CD4-positive, alpha-beta T cell (primary cell): ENCODE measurements at regions not wholly inside any gene's neighbourhood (a gene's known extent, or its start where the extent isn't known, plus 50 kb on each side); places are given as distances from the start of the nearest gene placed in this dataset.

Source experiments
- ATAC-seq: fragments of 200-7000 bp; cut with Tn5 transposase; one replicate; pipeline ENCODE4 v1.10.0; 2022; ENCODE audit warnings: mild to moderate bottlenecking; ENCODE audit not compliant: poor library complexity
- CTCF ChIA-PET: fragments of 350-600 bp; sonication (Branson Sonifier 250); formaldehyde crosslinking; loops from one replicate; lab custom pipeline; 2021; ENCODE audit warnings: antibody characterized with exemption, inconsistent platforms; lab: Charles Lee
- POLR2A ChIA-PET: fragments of 350-600 bp; sonication (Branson Sonifier 250); formaldehyde crosslinking; loops from one replicate; lab custom pipeline; 2021; ENCODE audit warnings: antibody characterized with exemption, inconsistent platforms; lab: Charles Lee
- DNase-seq, 14 experiments: peaks; one replicate each; pipeline ENCODE4 v3.0.0-alpha.2; 2013 to 2020; ENCODE audit warnings: mixed read lengths in 2 of 14
- H3K27ac ChIP-seq, 2 donors: one replicate each; pipeline versions ENCODE4 v1.5.1 to v1.7.0; 2013; ENCODE audit warnings: low read length in 2 of 2, low read depth in 1 of 2, mild to moderate bottlenecking in 1 of 2
- H3K27me3 ChIP-seq, 2 experiments: 1 replicate in 1 of 2; 2 replicates in 1 of 2; pipeline versions ENCODE4 v1.6.1 to v1.7.0; 2013; ENCODE audit warnings: low read length in 2 of 2, control low read depth in 1 of 2, mild to moderate bottlenecking in 1 of 2, moderate library complexity in 1 of 2; ENCODE audit not compliant: insufficient read depth in 2 of 2, control insufficient read depth in 1 of 2
- H3K36me3 ChIP-seq: one replicate; pipeline ENCODE4 v1.6.1; 2013; ENCODE audit warnings: low read length, control low read depth; ENCODE audit not compliant: insufficient read depth
- H3K4me1 ChIP-seq: one replicate; pipeline ENCODE4 v1.6.1; 2013; ENCODE audit warnings: low read length, control low read depth; ENCODE audit not compliant: insufficient read depth
- H3K4me3 ChIP-seq: one replicate; pipeline ENCODE4 v1.5.1; 2013; ENCODE audit warnings: mild to moderate bottlenecking, low read length, moderate library complexity
- H3K9me3 ChIP-seq, 2 experiments: 1 replicate in 1 of 2; 2 replicates in 1 of 2; pipeline versions ENCODE4 v1.6.1 to v1.7.0; 2013; ENCODE audit warnings: low read length in 2 of 2, mild to moderate bottlenecking in 2 of 2, control low read depth in 1 of 2, moderate library complexity in 1 of 2; ENCODE audit not compliant: control insufficient read depth in 1 of 2, insufficient read depth in 1 of 2
- H3K27ac Mint-ChIP-seq: one replicate; pipeline ENCODE4 v1.8.0; 2020; ENCODE audit warnings: mixed read lengths
- H3K27me3 Mint-ChIP-seq: one replicate; pipeline ENCODE4 v1.8.0; 2021; ENCODE audit warnings: mixed read lengths
- H3K36me3 Mint-ChIP-seq: one replicate; pipeline ENCODE4 v1.8.0; 2021; ENCODE audit warnings: low read depth, mixed read lengths
- H3K4me1 Mint-ChIP-seq: one replicate; pipeline ENCODE4 v1.8.0; 2021; ENCODE audit warnings: low read depth, mixed read lengths
- H3K4me3 Mint-ChIP-seq: one replicate; pipeline ENCODE4 v1.8.0; 2020; ENCODE audit warnings: mild to moderate bottlenecking, mixed read lengths
- H3K9me3 Mint-ChIP-seq: one replicate; pipeline ENCODE4 v1.8.0; 2020; ENCODE audit warnings: mixed read lengths
- intact Hi-C, 2 experiments: fragments of 100-400 bp; cut with DNase I in 1 of 2; cut with micrococcal nuclease in 1 of 2; formaldehyde crosslinking; loops; one replicate each; pipeline versions ENCODE4 v1.15.1 to v1.9.0; 2023 to 2025; cut with DNase I, micrococcal nuclease
- TF ChIP-seq, protein P1 (sequence below): fragments of 200-600 bp; IDR thresholded peaks from one replicate; pipeline ENCODE4 v1.8.0; 2022; ENCODE audit warnings: antibody characterized with exemption, mild to moderate bottlenecking

DNA sequence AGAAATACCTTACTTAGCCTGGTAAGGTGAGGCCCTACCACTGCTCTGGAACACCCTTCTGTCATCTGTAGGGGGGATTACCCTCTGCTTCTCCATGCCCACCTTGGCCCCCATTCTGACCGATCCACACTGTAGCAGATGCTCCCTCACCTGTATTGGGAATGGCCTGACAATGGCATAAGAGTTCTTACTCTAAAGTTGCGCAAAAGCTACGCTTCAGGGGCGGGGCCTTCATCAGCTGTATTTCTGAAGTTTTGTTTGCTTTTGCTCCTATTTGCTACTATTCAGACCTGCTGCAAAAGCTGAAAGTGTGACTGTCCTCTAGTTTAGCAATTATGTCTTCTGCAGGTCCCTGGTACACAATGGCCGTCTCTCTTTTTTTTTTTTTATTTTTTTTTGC, 252.6 kb downstream of the TLE3 start:
- no peak overlapping the region for H3K27ac Mint-ChIP-seq
- H3K36me3 Mint-ChIP-seq: no peaks in the 10 kb centered on the region
- TF ChIP-seq, protein P1, sequence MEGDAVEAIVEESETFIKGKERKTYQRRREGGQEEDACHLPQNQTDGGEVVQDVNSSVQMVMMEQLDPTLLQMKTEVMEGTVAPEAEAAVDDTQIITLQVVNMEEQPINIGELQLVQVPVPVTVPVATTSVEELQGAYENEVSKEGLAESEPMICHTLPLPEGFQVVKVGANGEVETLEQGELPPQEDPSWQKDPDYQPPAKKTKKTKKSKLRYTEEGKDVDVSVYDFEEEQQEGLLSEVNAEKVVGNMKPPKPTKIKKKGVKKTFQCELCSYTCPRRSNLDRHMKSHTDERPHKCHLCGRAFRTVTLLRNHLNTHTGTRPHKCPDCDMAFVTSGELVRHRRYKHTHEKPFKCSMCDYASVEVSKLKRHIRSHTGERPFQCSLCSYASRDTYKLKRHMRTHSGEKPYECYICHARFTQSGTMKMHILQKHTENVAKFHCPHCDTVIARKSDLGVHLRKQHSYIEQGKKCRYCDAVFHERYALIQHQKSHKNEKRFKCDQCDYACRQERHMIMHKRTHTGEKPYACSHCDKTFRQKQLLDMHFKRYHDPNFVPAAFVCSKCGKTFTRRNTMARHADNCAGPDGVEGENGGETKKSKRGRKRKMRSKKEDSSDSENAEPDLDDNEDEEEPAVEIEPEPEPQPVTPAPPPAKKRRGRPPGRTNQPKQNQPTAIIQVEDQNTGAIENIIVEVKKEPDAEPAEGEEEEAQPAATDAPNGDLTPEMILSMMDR: no peak
- peaks cover 0 to 2% of the 10 kb centered on the region in 2 experiments for H3K27me3 ChIP-seq
- H3K4me3 ChIP-seq: no peak overlapping the region
- H3K9me3 Mint-ChIP-seq: no peaks in the 10 kb centered on the region
- POLR2A ChIA-PET: no interaction called here
- H3K4me3 Mint-ChIP-seq: no peak overlapping the region
- H3K27ac ChIP-seq: no peak overlapping the region
- no peaks in the 10 kb centered on the region for H3K9me3 ChIP-seq
- no peak for ATAC-seq
- DNase-seq: no peak
- no peaks in the 10 kb centered on the region for H3K4me1 Mint-ChIP-seq
- H3K4me1 ChIP-seq: no peaks in the 10 kb centered on the region
- no peaks in the 10 kb centered on the region for H3K27me3 Mint-ChIP-seq
- CTCF ChIA-PET: no interaction called here
- intact Hi-C loops: no loop called here
- H3K36me3 ChIP-seq: no peaks in the 10 kb centered on the region

DNA sequence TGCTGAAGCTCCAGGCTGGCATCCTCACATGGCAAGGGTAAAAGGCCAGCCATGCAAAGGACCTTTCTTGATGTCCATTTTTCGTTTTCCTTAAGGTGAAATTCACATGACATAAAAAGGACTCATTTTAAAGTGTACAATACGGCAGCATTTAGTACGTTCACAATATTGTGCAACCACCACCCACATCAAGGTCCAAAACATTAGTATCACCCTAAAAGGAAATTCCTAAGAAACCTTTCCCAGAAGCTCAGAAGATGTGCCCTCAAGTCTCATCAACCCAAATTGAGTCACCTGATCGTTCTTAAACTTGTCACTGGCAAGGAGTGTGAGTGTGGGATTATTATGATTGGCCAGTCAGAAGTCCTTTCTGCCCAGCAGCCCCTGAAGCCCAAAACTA, 250.1 kb downstream of the TLE3 start:
- Mint-ChIP-seq H3K9me3 (no peaks in the 10 kb centered on the region), H3K27me3 (no peaks in the 10 kb centered on the region), H3K4me1 (no peaks in the 10 kb centered on the region), H3K27ac (no peak overlapping the region), H3K4me3 (no peak overlapping the region), H3K36me3 (no peaks in the 10 kb centered on the region)
- no peak overlapping the region for H3K27ac ChIP-seq
- H3K4me1 ChIP-seq: no peaks in the 10 kb centered on the region
- H3K4me3 ChIP-seq: no peak overlapping the region
- ChIA-PET POLR2A (no interaction called here), CTCF (no interaction called here)
- ATAC-seq: no peak
- no peaks in the 10 kb centered on the region for H3K36me3 ChIP-seq
- peaks cover 0 to 6% of the 10 kb centered on the region in 2 experiments for H3K27me3 ChIP-seq
- intact Hi-C loops: no loop called here
- H3K9me3 ChIP-seq: no peaks in the 10 kb centered on the region
- no peak for DNase-seq
- TF ChIP-seq, protein P1: no peak

DNA sequence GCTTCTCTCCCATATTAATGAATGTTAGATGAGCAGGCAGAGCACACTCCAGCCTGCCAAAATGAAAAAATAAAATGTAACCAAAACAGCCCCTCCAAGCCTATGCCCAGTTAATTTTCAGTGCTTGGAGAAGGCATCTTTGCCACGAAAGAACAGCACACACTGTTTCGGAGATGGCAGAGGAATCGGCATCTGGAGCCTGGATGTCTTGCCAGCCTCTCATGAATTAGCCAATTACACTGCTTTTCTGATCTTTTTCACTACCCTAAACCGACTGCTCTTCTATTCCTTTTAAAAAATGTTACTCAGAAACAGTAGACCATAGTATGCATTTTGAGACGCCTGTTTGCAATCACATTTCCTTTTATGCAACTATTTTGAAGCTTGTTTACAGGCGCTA, 249.6 kb downstream of the TLE3 start:
- Mint-ChIP-seq H3K36me3 (no peaks in the 10 kb centered on the region), H3K27ac (no peak overlapping the region), H3K4me3 (no peak overlapping the region), H3K4me1 (no peaks in the 10 kb centered on the region), H3K27me3 (no peaks in the 10 kb centered on the region), H3K9me3 (no peaks in the 10 kb centered on the region)
- TF ChIP-seq, protein P1: no peak
- no peaks in the 10 kb centered on the region for H3K4me1 ChIP-seq
- CTCF ChIA-PET: no interaction called here
- H3K9me3 ChIP-seq: peaks cover 0 to 3% of the 10 kb centered on the region in 2 experiments
- intact Hi-C loops: no loop called here
- DNase-seq (no peak), ATAC-seq (no peak)
- POLR2A ChIA-PET: no interaction called here
- peaks cover 0 to 6% of the 10 kb centered on the region in 2 experiments for H3K27me3 ChIP-seq
- H3K27ac ChIP-seq: no peak overlapping the region
- no peaks in the 10 kb centered on the region for H3K36me3 ChIP-seq
- H3K4me3 ChIP-seq: no peak overlapping the region
